Mesendoderm (in vitro differentiated cells): ENCODE measurements at regions not wholly inside any gene's neighbourhood (a gene's known extent, or its start where the extent isn't known, plus 50 kb on each side); places are given as distances from the start of the nearest gene placed in this dataset.

Experiments used
- DNase-seq: peaks from one replicate; pipeline ENCODE4 v3.0.0; 2013
- H2AK5ac ChIP-seq: 2 replicates; pipeline ENCODE4 v1.6.1; 2013; ENCODE audit warnings: low read length, inconsistent platforms
- H2BK120ac ChIP-seq: 2 replicates; pipeline ENCODE4 v1.6.1; 2013; ENCODE audit warnings: low read depth, mild to moderate bottlenecking, low read length, moderate library complexity, mixed read lengths
- H2BK15ac ChIP-seq: replicated peaks from 2 replicates; pipeline ENCODE4 v1.6.1; 2013; ENCODE audit warnings: low read depth, mild to moderate bottlenecking, moderate library complexity
- H2BK5ac ChIP-seq: 2 replicates; pipeline ENCODE4 v1.6.1; 2013; ENCODE audit warnings: low read length, inconsistent platforms
- H3K18ac ChIP-seq: 2 replicates; pipeline ENCODE4 v1.6.1; 2013; ENCODE audit warnings: mild to moderate bottlenecking, low read length, mixed read lengths
- H3K23ac ChIP-seq: one replicate; pipeline ENCODE4 v1.6.1; 2013; ENCODE audit warnings: low read length
- H3K27ac ChIP-seq: 2 replicates; pipeline ENCODE4 v1.5.1; 2013; ENCODE audit warnings: low read depth, mild to moderate bottlenecking, inconsistent platforms, low read length, moderate library complexity
- H3K27me3 ChIP-seq: 2 replicates; pipeline ENCODE4 v1.6.1; 2013; ENCODE audit warnings: low read length, control low read depth, mild to moderate bottlenecking, inconsistent platforms; ENCODE audit not compliant: insufficient read depth, poor library complexity
- H3K36me3 ChIP-seq: 2 replicates; pipeline ENCODE4 v1.6.1; 2013; ENCODE audit warnings: low read length, inconsistent platforms; ENCODE audit not compliant: control insufficient read depth, insufficient read depth
- H3K4ac ChIP-seq: one replicate; pipeline ENCODE4 v1.6.1; 2013; ENCODE audit warnings: low read depth, mild to moderate bottlenecking, low read length, moderate library complexity
- H3K4me1 ChIP-seq: 2 replicates; pipeline ENCODE4 v1.6.1; 2013; ENCODE audit warnings: low read depth, low read length, inconsistent platforms; ENCODE audit not compliant: control insufficient read depth
- H3K4me2 ChIP-seq: 2 replicates; pipeline ENCODE4 v1.6.1; 2013; ENCODE audit warnings: low read length
- H3K4me3 ChIP-seq: 2 replicates; pipeline ENCODE4 v1.5.1; 2013; ENCODE audit warnings: mild to moderate bottlenecking, low read length
- H3K56ac ChIP-seq: one replicate; pipeline ENCODE4 v1.6.1; 2013; ENCODE audit warnings: low read length
- H3K79me1 ChIP-seq: 2 replicates; pipeline ENCODE4 v1.6.1; 2013; ENCODE audit warnings: low read length, inconsistent platforms
- H3K79me2 ChIP-seq: 2 replicates; pipeline ENCODE4 v1.6.1; 2013; ENCODE audit warnings: mild to moderate bottlenecking, low read length; ENCODE audit not compliant: control insufficient read depth, insufficient read depth
- H3K9ac ChIP-seq: 2 replicates; pipeline ENCODE4 v1.6.1; 2013; ENCODE audit warnings: low read length, inconsistent platforms
- H4K5ac ChIP-seq: one replicate; pipeline ENCODE4 v1.6.1; 2013; ENCODE audit warnings: low read length
- H4K8ac ChIP-seq: one replicate; pipeline ENCODE4 v1.6.1; 2013; ENCODE audit warnings: low read depth, mild to moderate bottlenecking, control low read depth, low read length, moderate library complexity
- WGBS: extraction: QIAGEN DNeasy Blood & Tissue Kit; methylation state at CpG from one replicate; pipeline ENCODE4 v1.1.7; 2013; ENCODE audit warnings: low lambda C conversion rate, missing lambda C conversion rate; ENCODE audit not compliant: insufficient coverage; ENCODE audit errors: extremely low coverage; 5-methylcytosine and 5-hydroxymethylcytosine counted together

- H3K27ac ChIP-seq, result no peak overlapping the region
- no peaks in the 10 kb centered on the region for H3K27me3 ChIP-seq
- H3K4ac ChIP-seq, result no peak overlapping the region
- H2AK5ac ChIP-seq, result no peak overlapping the region
- no peak overlapping the region for H3K9ac ChIP-seq
- no peaks in the 10 kb centered on the region for H3K79me1 ChIP-seq
- H4K5ac ChIP-seq, result no peak overlapping the region
- no peak overlapping the region for H2BK5ac ChIP-seq
- H3K4me2 ChIP-seq, result no peak overlapping the region
- no peak overlapping the region for H3K18ac ChIP-seq
- H3K4me3 ChIP-seq, result no peak overlapping the region
- WGBS, result no CpG with 5 or more reads among the region's 3 CpGs
- no peaks in the 10 kb centered on the region for H3K36me3 ChIP-seq
- H2BK120ac ChIP-seq, result no peak overlapping the region
- peak; percentile 51 for DNase-seq
- no peak overlapping the region for H3K23ac ChIP-seq
- H2BK15ac ChIP-seq, result no peak overlapping the region
- no peaks in the 10 kb centered on the region for H3K79me2 ChIP-seq
- H3K4me1 ChIP-seq, result no peaks in the 10 kb centered on the region
- H4K8ac ChIP-seq, result no peak overlapping the region
- H3K56ac ChIP-seq, result no peak overlapping the region
Observed at GRCh38 chr4:110962616-110963015, 339.7 kb upstream of the PITX2 start.

- Histone ChIP-seq H3K27me3 (no peaks in the 10 kb centered on the region), H3K27ac (no peak overlapping the region), H2AK5ac (no peak overlapping the region), H2BK120ac (no peak overlapping the region), H3K18ac (no peak overlapping the region), H3K23ac (no peak overlapping the region), H4K5ac (no peak overlapping the region), H3K56ac (no peak overlapping the region), H3K4me3 (no peak overlapping the region), H2BK5ac (no peak overlapping the region), H3K4ac (no peak overlapping the region), H3K79me2 (no peaks in the 10 kb centered on the region), H3K4me1 (no peaks in the 10 kb centered on the region), H3K9ac (no peak overlapping the region), H3K4me2 (no peak overlapping the region), H3K79me1 (no peaks in the 10 kb centered on the region), H4K8ac (no peak overlapping the region), H3K36me3 (no peaks in the 10 kb centered on the region), H2BK15ac (no peak overlapping the region)
- DNase-seq, result no peak
- no CpG with 5 or more reads among the region's 11 CpGs for WGBS
Observed at GRCh38 chr4:110963662-110964280, 340.9 kb upstream of the PITX2 start.

GRCh38 chr4:110967936-110968335 lies 345.1 kb upstream of the PITX2 start:
- H3K27me3 ChIP-seq, result no peaks in the 10 kb centered on the region
- H3K23ac ChIP-seq, result no peak overlapping the region
- no peak overlapping the region for H3K18ac ChIP-seq
- H3K27ac ChIP-seq, result no peak overlapping the region
- no peak overlapping the region for H2BK15ac ChIP-seq
- H4K5ac ChIP-seq, result no peak overlapping the region
- H3K9ac ChIP-seq, result no peak overlapping the region
- no peak overlapping the region for H2AK5ac ChIP-seq
- DNase-seq, result no peak
- no peak overlapping the region for H3K4me2 ChIP-seq
- H3K4me3 ChIP-seq, result no peak overlapping the region
- H3K36me3 ChIP-seq, result no peaks in the 10 kb centered on the region
- no CpG with 5 or more reads among the region's 1 CpG for WGBS
- no peak overlapping the region for H2BK5ac ChIP-seq
- H3K56ac ChIP-seq, result no peak overlapping the region
- H3K79me2 ChIP-seq, result no peaks in the 10 kb centered on the region
- H3K4me1 ChIP-seq, result no peaks in the 10 kb centered on the region
- no peak overlapping the region for H4K8ac ChIP-seq
- no peak overlapping the region for H3K4ac ChIP-seq
- no peaks in the 10 kb centered on the region for H3K79me1 ChIP-seq
- no peak overlapping the region for H2BK120ac ChIP-seq

- no peak overlapping the region for H2BK5ac ChIP-seq
- H2BK120ac ChIP-seq, result no peak overlapping the region
- H4K8ac ChIP-seq, result peak overlapping the region; percentile 97
- no peak overlapping the region for H3K23ac ChIP-seq
- no peak overlapping the region for H3K4me3 ChIP-seq
- no peaks in the 10 kb centered on the region for H3K79me2 ChIP-seq
- H4K5ac ChIP-seq, result no peak overlapping the region
- DNase-seq, result peak; percentile 92
- H3K36me3 ChIP-seq, result no peaks in the 10 kb centered on the region
- no peak overlapping the region for H3K4me2 ChIP-seq
- H2BK15ac ChIP-seq, result no peak overlapping the region
- no peak overlapping the region for H3K27ac ChIP-seq
- no peak overlapping the region for H3K4ac ChIP-seq
- H3K56ac ChIP-seq, result no peak overlapping the region
- no peaks in the 10 kb centered on the region for H3K4me1 ChIP-seq
- H2AK5ac ChIP-seq, result no peak overlapping the region
- H3K79me1 ChIP-seq, result no peaks in the 10 kb centered on the region
- H3K9ac ChIP-seq, result no peak overlapping the region
- no CpG with 5 or more reads among the region's 3 CpGs for WGBS
- no peak overlapping the region for H3K18ac ChIP-seq
- H3K27me3 ChIP-seq, result no peaks in the 10 kb centered on the region
Observed at GRCh38 chr4:110970642-110971041, 347.8 kb upstream of the PITX2 start.

- Histone ChIP-seq H3K23ac (no peak overlapping the region), H2BK5ac (no peak overlapping the region), H3K79me1 (no peaks in the 10 kb centered on the region), H3K27ac (no peak overlapping the region), H3K18ac (no peak overlapping the region), H2BK15ac (no peak overlapping the region), H3K79me2 (no peaks in the 10 kb centered on the region), H4K8ac (no peak overlapping the region), H3K36me3 (no peaks in the 10 kb centered on the region), H3K4me3 (no peak overlapping the region), H3K4me2 (no peak overlapping the region), H2AK5ac (no peak overlapping the region), H3K9ac (no peak overlapping the region), H3K27me3 (no peaks in the 10 kb centered on the region), H3K4me1 (no peaks in the 10 kb centered on the region), H3K4ac (no peak overlapping the region), H4K5ac (no peak overlapping the region), H3K56ac (no peak overlapping the region), H2BK120ac (no peak overlapping the region)
- WGBS, result no CpG with 5 or more reads among the region's 6 CpGs
- no peak for DNase-seq
Observed at GRCh38 chr4:110975338-110975737, 352.5 kb upstream of the PITX2 start.

- Histone ChIP-seq H3K79me2 (no peaks in the 10 kb centered on the region), H3K9ac (no peak overlapping the region), H2BK5ac (no peak overlapping the region), H3K56ac (no peak overlapping the region), H3K27me3 (no peaks in the 10 kb centered on the region), H3K27ac (no peak overlapping the region), H3K4me2 (no peak overlapping the region), H3K18ac (no peak overlapping the region), H2AK5ac (no peak overlapping the region), H3K36me3 (no peaks in the 10 kb centered on the region), H4K5ac (no peak overlapping the region), H3K4me3 (no peak overlapping the region), H4K8ac (no peak overlapping the region), H2BK120ac (no peak overlapping the region), H3K79me1 (no peaks in the 10 kb centered on the region), H3K4ac (no peak overlapping the region), H2BK15ac (no peak overlapping the region), H3K4me1 (no peaks in the 10 kb centered on the region), H3K23ac (no peak overlapping the region)
- no CpG with 5 or more reads among the region's 2 CpGs for WGBS
- no peak for DNase-seq
Observed at GRCh38 chr4:110977554-110977953, 354.7 kb upstream of the PITX2 start.
